ENCODE measurements at regions not wholly inside any gene's neighbourhood (a gene's known extent, or its start where the extent isn't known, plus 50 kb on each side); places are given as distances from the start of the nearest gene placed in this dataset.
"Not testable (repeated sequence)": the region's sequence is repeated elsewhere in the genome, so short reads cannot be mapped to it uniquely, and the experiment has no call there.

DNA sequence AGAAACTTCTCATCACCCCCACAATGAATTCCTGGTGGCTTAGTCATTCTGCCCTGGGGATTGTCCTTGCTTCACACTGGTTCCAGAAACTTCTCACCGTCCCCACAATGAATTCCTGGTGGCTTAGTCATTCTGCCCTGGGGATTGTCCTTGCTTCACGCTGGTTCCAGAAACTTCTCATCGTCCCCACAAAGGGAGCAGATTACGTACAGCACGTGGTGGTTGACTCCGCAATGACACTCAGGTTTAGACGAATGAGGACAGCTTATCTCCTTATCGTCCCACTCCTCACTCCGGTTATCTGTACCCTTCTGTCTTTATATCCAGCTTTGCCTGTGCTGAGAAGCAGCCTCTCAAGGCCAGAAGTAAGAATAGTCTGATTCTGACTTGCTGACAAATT, 273.4 kb downstream of the ASMT start:
- H3K27ac Mint-ChIP-seq; ATAC-seq; POLR2A ChIA-PET; H3K4me3 Mint-ChIP-seq; H3K4me1 Mint-ChIP-seq; DNase-seq (ENCODE audit: low spot score); CTCF ChIA-PET; H3K27me3 Mint-ChIP-seq (ENCODE audit: low read depth): not testable (repeated sequence)
- H3K9me3 Mint-ChIP-seq = peaks cover 19% of the 10 kb centered on the region
- H3K36me3 Mint-ChIP-seq = peaks cover 11% of the 10 kb centered on the region

DNA sequence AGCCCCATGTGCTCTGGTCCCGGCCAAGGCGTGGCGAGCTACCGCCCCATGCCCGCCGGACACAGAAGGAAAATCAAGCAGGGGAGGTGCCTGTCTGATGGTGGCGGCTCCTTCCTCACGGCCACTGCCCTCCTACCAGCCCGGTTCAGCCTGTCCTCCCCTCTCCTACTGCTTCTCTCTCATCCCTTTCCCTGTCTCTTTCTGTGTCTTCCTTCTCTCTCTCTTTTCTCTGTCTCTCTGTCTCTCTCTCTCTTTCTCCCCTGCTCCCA, 279.1 kb downstream of the ASMT start:
- ATAC-seq (no peak), DNase-seq (ENCODE audit: low spot score) (no peak)
- CTCF ChIA-PET = no interaction called here
- POLR2A ChIA-PET = no interaction called here
- Mint-ChIP-seq H3K4me1 (0 out of 2 replicates have a peak, but pooled peaks cover 2% of the 10 kb centered on the region), H3K4me3 (no peak overlapping the region), H3K27ac (no peak overlapping the region), H3K27me3 (ENCODE audit: low read depth) (no peaks in the 10 kb centered on the region; the same call in 1 of the 2 replicates), H3K9me3 (peaks cover 10% of the 10 kb centered on the region), H3K36me3 (0 out of 2 replicates have a peak, but pooled peaks cover 3% of the 10 kb centered on the region)
- TF ChIP-seq KAT7 (CRISPR knock-in tag; IDR thresholded peaks at IDR 0.05; ENCODE audit: borderline replicate concordance) (no peak), ZNF263 (CRISPR knock-in tag; IDR thresholded peaks at IDR 0.05; ENCODE audit: low read depth) (no peak), NR3C1 (CRISPR knock-in tag; conservative IDR thresholded peaks at IDR 0.05; ENCODE audit: low read depth) (no peak), ZBTB21 (CRISPR knock-in tag; IDR thresholded peaks at IDR 0.05; ENCODE audit: borderline replicate concordance) (no peak), TCF7 (CRISPR knock-in tag; IDR thresholded peaks at IDR 0.05; ENCODE audit: low read depth) (no peak), ZNF232 (CRISPR knock-in tag; IDR thresholded peaks at IDR 0.05) (no peak), ZNF671 (CRISPR knock-in tag; IDR thresholded peaks at IDR 0.05) (no peak), CBFB (CRISPR knock-in tag; IDR thresholded peaks at IDR 0.05; ENCODE audit: low read depth) (no peak), NFYB (CRISPR knock-in tag; conservative IDR thresholded peaks at IDR 0.05; ENCODE audit: low read depth) (no peak), ELF4 (CRISPR knock-in tag; IDR thresholded peaks at IDR 0.05; ENCODE audit: low read depth) (no peak), JAZF1 (CRISPR knock-in tag; IDR thresholded peaks at IDR 0.05) (no peak), NR2C2 (CRISPR knock-in tag; IDR thresholded peaks at IDR 0.05) (no peak)
- TF ChIP-seq, protein P1, sequence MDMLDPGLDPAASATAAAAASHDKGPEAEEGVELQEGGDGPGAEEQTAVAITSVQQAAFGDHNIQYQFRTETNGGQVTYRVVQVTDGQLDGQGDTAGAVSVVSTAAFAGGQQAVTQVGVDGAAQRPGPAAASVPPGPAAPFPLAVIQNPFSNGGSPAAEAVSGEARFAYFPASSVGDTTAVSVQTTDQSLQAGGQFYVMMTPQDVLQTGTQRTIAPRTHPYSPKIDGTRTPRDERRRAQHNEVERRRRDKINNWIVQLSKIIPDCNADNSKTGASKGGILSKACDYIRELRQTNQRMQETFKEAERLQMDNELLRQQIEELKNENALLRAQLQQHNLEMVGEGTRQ (CRISPR knock-in tag; IDR thresholded peaks at IDR 0.05) = no peak
- TF ChIP-seq, protein P2, sequence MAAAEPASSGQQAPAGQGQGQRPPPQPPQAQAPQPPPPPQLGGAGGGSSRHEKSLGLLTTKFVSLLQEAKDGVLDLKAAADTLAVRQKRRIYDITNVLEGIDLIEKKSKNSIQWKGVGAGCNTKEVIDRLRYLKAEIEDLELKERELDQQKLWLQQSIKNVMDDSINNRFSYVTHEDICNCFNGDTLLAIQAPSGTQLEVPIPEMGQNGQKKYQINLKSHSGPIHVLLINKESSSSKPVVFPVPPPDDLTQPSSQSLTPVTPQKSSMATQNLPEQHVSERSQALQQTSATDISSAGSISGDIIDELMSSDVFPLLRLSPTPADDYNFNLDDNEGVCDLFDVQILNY (CRISPR knock-in tag; IDR thresholded peaks at IDR 0.05) = no peak
- TF ChIP-seq, protein P3, sequence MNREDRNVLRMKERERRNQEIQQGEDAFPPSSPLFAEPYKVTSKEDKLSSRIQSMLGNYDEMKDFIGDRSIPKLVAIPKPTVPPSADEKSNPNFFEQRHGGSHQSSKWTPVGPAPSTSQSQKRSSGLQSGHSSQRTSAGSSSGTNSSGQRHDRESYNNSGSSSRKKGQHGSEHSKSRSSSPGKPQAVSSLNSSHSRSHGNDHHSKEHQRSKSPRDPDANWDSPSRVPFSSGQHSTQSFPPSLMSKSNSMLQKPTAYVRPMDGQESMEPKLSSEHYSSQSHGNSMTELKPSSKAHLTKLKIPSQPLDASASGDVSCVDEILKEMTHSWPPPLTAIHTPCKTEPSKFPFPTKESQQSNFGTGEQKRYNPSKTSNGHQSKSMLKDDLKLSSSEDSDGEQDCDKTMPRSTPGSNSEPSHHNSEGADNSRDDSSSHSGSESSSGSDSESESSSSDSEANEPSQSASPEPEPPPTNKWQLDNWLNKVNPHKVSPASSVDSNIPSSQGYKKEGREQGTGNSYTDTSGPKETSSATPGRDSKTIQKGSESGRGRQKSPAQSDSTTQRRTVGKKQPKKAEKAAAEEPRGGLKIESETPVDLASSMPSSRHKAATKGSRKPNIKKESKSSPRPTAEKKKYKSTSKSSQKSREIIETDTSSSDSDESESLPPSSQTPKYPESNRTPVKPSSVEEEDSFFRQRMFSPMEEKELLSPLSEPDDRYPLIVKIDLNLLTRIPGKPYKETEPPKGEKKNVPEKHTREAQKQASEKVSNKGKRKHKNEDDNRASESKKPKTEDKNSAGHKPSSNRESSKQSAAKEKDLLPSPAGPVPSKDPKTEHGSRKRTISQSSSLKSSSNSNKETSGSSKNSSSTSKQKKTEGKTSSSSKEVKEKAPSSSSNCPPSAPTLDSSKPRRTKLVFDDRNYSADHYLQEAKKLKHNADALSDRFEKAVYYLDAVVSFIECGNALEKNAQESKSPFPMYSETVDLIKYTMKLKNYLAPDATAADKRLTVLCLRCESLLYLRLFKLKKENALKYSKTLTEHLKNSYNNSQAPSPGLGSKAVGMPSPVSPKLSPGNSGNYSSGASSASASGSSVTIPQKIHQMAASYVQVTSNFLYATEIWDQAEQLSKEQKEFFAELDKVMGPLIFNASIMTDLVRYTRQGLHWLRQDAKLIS (CRISPR knock-in tag; IDR thresholded peaks at IDR 0.05; ENCODE audit: borderline replicate concordance) = no peak
- TF ChIP-seq, protein P4, sequence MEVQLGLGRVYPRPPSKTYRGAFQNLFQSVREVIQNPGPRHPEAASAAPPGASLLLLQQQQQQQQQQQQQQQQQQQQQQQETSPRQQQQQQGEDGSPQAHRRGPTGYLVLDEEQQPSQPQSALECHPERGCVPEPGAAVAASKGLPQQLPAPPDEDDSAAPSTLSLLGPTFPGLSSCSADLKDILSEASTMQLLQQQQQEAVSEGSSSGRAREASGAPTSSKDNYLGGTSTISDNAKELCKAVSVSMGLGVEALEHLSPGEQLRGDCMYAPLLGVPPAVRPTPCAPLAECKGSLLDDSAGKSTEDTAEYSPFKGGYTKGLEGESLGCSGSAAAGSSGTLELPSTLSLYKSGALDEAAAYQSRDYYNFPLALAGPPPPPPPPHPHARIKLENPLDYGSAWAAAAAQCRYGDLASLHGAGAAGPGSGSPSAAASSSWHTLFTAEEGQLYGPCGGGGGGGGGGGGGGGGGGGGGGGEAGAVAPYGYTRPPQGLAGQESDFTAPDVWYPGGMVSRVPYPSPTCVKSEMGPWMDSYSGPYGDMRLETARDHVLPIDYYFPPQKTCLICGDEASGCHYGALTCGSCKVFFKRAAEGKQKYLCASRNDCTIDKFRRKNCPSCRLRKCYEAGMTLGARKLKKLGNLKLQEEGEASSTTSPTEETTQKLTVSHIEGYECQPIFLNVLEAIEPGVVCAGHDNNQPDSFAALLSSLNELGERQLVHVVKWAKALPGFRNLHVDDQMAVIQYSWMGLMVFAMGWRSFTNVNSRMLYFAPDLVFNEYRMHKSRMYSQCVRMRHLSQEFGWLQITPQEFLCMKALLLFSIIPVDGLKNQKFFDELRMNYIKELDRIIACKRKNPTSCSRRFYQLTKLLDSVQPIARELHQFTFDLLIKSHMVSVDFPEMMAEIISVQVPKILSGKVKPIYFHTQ (CRISPR knock-in tag; IDR thresholded peaks at IDR 0.05) = no peak
- TF ChIP-seq, protein P5, sequence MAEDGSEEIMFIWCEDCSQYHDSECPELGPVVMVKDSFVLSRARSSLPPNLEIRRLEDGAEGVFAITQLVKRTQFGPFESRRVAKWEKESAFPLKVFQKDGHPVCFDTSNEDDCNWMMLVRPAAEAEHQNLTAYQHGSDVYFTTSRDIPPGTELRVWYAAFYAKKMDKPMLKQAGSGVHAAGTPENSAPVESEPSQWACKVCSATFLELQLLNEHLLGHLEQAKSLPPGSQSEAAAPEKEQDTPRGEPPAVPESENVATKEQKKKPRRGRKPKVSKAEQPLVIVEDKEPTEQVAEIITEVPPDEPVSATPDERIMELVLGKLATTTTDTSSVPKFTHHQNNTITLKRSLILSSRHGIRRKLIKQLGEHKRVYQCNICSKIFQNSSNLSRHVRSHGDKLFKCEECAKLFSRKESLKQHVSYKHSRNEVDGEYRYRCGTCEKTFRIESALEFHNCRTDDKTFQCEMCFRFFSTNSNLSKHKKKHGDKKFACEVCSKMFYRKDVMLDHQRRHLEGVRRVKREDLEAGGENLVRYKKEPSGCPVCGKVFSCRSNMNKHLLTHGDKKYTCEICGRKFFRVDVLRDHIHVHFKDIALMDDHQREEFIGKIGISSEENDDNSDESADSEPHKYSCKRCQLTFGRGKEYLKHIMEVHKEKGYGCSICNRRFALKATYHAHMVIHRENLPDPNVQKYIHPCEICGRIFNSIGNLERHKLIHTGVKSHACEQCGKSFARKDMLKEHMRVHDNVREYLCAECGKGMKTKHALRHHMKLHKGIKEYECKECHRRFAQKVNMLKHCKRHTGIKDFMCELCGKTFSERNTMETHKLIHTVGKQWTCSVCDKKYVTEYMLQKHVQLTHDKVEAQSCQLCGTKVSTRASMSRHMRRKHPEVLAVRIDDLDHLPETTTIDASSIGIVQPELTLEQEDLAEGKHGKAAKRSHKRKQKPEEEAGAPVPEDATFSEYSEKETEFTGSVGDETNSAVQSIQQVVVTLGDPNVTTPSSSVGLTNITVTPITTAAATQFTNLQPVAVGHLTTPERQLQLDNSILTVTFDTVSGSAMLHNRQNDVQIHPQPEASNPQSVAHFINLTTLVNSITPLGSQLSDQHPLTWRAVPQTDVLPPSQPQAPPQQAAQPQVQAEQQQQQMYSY (CRISPR knock-in tag; IDR thresholded peaks at IDR 0.05) = no peak
- TF ChIP-seq, protein P6, sequence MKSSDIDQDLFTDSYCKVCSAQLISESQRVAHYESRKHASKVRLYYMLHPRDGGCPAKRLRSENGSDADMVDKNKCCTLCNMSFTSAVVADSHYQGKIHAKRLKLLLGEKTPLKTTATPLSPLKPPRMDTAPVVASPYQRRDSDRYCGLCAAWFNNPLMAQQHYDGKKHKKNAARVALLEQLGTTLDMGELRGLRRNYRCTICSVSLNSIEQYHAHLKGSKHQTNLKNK (CRISPR knock-in tag; IDR thresholded peaks at IDR 0.05) = no peak
- TF ChIP-seq, protein P7, sequence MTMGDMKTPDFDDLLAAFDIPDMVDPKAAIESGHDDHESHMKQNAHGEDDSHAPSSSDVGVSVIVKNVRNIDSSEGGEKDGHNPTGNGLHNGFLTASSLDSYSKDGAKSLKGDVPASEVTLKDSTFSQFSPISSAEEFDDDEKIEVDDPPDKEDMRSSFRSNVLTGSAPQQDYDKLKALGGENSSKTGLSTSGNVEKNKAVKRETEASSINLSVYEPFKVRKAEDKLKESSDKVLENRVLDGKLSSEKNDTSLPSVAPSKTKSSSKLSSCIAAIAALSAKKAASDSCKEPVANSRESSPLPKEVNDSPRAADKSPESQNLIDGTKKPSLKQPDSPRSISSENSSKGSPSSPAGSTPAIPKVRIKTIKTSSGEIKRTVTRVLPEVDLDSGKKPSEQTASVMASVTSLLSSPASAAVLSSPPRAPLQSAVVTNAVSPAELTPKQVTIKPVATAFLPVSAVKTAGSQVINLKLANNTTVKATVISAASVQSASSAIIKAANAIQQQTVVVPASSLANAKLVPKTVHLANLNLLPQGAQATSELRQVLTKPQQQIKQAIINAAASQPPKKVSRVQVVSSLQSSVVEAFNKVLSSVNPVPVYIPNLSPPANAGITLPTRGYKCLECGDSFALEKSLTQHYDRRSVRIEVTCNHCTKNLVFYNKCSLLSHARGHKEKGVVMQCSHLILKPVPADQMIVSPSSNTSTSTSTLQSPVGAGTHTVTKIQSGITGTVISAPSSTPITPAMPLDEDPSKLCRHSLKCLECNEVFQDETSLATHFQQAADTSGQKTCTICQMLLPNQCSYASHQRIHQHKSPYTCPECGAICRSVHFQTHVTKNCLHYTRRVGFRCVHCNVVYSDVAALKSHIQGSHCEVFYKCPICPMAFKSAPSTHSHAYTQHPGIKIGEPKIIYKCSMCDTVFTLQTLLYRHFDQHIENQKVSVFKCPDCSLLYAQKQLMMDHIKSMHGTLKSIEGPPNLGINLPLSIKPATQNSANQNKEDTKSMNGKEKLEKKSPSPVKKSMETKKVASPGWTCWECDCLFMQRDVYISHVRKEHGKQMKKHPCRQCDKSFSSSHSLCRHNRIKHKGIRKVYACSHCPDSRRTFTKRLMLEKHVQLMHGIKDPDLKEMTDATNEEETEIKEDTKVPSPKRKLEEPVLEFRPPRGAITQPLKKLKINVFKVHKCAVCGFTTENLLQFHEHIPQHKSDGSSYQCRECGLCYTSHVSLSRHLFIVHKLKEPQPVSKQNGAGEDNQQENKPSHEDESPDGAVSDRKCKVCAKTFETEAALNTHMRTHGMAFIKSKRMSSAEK (CRISPR knock-in tag; IDR thresholded peaks at IDR 0.05; ENCODE audit: borderline replicate concordance) = no peak
